ENCODE measurements at regions not wholly inside any gene's neighbourhood (a gene's known extent, or its start where the extent isn't known, plus 50 kb on each side); places are given as distances from the start of the nearest gene placed in this dataset.

DNA sequence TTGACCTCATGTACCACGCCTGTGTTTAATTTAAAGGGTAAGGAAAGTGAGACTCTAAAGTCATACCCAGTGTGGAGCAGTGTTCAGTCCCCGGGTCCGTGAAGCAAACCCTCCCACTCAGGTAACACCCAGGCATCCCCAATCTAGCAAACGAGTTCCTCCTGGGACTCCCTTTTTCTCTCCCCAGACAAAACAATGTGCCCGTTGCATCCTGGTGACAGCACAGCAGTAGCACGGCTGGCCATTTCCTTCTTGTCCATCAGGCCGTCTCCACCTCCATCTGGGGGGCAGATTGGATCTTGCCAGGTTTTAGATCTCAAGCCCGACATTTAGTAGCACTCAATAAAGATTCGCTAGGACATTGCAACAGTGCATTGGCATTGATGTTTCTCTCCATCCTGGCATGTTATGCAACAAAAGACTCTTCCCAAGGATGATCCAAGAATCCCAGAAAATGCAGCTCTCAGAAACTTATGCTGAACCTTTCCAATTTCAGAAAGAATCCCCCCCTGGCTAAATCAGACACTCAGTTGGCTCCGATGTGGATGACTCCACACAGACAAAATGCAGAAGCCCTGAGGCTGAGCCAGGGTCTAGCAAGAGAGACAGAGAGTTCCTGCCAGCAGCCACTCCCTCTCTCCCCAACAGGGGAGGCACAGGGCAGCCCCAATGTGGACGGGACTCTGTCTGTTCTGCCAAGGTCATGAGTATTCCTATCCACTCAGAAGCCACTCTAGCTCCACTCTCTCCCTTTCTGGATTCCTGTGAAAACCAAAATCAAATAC, 274.5 kb upstream of the MGMT start:
- DNase-seq (ENCODE audit: low read depth): no peak
- no peak overlapping the region for H3K4me3 ChIP-seq (ENCODE audit: low read length)
- TF ChIP-seq, protein P1, sequence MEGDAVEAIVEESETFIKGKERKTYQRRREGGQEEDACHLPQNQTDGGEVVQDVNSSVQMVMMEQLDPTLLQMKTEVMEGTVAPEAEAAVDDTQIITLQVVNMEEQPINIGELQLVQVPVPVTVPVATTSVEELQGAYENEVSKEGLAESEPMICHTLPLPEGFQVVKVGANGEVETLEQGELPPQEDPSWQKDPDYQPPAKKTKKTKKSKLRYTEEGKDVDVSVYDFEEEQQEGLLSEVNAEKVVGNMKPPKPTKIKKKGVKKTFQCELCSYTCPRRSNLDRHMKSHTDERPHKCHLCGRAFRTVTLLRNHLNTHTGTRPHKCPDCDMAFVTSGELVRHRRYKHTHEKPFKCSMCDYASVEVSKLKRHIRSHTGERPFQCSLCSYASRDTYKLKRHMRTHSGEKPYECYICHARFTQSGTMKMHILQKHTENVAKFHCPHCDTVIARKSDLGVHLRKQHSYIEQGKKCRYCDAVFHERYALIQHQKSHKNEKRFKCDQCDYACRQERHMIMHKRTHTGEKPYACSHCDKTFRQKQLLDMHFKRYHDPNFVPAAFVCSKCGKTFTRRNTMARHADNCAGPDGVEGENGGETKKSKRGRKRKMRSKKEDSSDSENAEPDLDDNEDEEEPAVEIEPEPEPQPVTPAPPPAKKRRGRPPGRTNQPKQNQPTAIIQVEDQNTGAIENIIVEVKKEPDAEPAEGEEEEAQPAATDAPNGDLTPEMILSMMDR (conservative IDR thresholded peaks at IDR 0.05; ENCODE audit: low read depth, low read length): no peak

DNA sequence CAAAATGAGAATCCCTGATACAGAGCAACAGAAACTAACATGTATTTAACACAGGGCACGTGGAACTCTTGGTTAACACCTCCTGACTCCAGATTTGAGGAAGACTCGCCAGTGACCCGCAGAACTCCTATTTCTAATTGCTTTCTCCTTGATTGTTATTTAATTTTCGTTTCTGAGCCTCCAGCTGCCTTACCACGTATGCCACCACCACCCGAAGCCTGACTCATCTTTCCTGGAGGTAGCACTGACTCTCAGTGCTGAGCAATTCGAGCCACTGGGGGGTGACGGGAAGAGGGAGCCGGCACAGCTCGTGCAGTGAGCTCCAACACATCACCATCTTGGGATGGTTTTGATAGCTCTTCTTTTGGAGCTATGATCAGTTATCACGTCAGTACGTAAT, 273.9 kb upstream of the MGMT start:
- TF ChIP-seq, protein P1 (conservative IDR thresholded peaks at IDR 0.05; ENCODE audit: low read depth, low read length): no peak
- H3K4me3 ChIP-seq (ENCODE audit: low read length): no peak overlapping the region
- DNase-seq (ENCODE audit: low read depth): no peak

DNA sequence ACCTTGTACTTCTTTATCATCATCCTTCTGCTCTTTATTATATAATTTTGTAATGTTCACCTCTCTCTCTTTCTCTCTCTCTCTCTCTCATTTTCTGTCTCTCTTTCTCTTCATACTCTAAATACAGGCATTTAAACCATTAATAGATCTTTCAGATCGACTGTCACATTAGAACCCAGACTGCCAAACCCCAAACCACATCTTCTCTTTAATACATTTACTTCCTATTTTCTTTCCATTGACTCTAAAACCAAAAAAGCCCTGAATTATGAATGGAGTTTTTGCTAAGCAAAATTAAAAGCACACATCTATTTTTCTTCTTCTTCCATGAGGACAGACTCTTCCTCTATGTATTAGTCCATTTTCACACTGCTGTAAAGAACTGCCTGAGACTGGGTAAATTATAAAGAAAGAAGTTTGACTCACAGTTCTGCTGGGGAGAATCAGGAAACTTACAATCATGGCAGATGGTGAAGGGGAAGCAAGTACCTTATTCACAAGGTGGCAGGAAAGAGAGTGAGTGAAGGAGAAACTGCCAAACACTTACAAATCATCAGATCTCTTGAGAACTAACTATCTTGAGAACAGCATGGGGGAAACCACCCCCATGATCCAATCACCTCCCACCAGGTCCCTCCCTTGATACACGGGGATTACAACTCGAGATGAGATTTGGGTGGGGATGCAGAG, 272.7 kb upstream of the MGMT start:
- no peak overlapping the region for H3K4me3 ChIP-seq (ENCODE audit: low read length)
- no peak for DNase-seq (ENCODE audit: low read depth)
- TF ChIP-seq, protein P1 (conservative IDR thresholded peaks at IDR 0.05; ENCODE audit: low read depth, low read length): no peak

DNA sequence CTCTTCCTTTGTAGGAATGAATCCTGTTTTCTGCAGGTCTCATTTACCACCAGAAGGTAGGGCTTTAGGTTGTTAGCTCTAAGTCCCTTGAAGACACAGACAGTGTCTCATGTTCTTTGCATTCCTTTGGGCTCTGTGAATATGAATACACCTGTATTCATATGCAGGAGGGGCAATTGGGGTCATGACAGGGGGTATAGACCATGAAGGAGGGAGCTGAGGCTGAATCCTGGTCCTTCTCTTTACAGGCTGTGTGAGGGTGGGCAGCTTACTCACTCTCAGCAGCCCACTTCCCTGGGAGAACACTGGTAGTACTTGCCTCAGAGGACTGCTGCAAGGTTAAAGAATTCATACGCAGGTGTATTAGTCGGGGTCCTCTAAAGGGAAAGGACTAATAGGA, 267.2 kb upstream of the MGMT start:
- DNase-seq (ENCODE audit: low read depth): no peak
- H3K4me3 ChIP-seq (ENCODE audit: low read length): no peak overlapping the region
- TF ChIP-seq, protein P1 (conservative IDR thresholded peaks at IDR 0.05; ENCODE audit: low read depth, low read length): no peak

DNA sequence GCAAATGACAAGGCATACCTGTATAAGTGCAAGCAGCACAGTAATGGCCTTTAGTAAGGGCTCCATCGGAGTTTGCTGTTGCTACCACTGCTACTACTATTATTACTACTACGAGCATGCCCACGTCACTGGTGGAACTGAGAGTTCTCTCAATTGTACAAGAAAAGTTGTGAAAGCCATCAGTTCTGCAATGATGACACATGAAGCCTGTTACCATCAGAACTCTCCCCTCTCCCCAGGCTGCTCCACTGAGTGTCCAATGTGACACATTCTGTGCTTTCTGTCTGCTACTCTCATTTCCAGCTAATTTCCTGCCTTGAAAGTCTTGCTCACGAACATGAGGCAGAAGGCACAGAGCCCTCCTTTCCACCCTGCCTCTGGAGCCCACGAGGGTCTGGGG, 263.2 kb upstream of the MGMT start:
- H3K4me3 ChIP-seq (ENCODE audit: low read length): no peak overlapping the region
- TF ChIP-seq, protein P1 (conservative IDR thresholded peaks at IDR 0.05; ENCODE audit: low read depth, low read length): no peak
- no peak for DNase-seq (ENCODE audit: low read depth)

DNA sequence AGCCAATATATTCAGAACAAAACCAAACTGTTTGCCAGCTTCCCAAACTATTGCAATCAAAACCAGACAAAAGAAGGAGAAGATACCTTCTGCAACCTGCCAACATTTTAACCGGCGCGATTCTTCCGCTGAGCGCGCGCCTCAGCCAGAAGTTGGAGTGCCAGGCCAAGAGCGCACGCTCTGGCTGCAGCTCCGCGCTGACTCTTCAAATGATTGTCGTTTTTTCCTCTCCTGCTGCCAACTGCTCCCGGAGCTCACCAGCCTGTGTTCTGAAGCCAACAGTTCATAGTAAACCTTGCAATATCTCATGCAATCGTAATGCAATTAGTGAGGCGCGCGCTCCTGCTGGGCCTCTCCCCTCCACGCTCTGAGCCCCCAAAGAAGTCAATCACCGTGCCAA, 259.7 kb upstream of the MGMT start:
- H3K4me3 ChIP-seq (ENCODE audit: low read length): no peak overlapping the region
- TF ChIP-seq, protein P1 (conservative IDR thresholded peaks at IDR 0.05; ENCODE audit: low read depth, low read length): no peak
- DNase-seq (ENCODE audit: low read depth): no peak

DNA sequence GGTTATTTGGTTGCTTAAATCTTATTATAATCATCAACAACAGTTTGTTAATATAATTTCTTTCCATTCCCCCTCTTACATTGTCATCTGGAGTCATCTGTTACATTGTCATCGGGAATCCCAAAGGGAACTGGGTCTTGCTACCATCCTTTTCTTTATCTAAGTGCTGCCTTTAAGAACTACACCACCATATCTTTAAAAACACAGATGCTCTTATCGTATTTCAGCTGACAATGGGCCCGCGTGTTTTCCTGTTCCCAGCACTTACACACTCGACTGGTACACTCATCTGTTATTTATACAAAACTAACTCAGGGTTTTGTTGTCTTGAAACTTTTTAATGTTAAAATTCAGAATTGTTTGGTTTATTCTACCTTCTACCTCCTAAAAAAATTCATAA, 256.2 kb upstream of the MGMT start:
- H3K4me3 ChIP-seq (ENCODE audit: low read length): no peak overlapping the region
- TF ChIP-seq, protein P1 (conservative IDR thresholded peaks at IDR 0.05; ENCODE audit: low read depth, low read length): no peak
- no peak for DNase-seq (ENCODE audit: low read depth)
